Muscle layer of duodenum (tissue), 2 donors: ENCODE measurements at regions not wholly inside any gene's neighbourhood (a gene's known extent, or its start where the extent isn't known, plus 50 kb on each side); places are given as distances from the start of the nearest gene placed in this dataset.
"Not testable (repeated sequence)": the region's sequence is repeated elsewhere in the genome, so short reads cannot be mapped to it uniquely, and the experiment has no call there.

Experiments used
- H3K27ac ChIP-seq: one replicate; pipeline ENCODE4 v1.7.0; 2013; ENCODE audit warnings: mild to moderate bottlenecking, low read length
- H3K27me3 ChIP-seq: one replicate; pipeline ENCODE4 v1.7.0; 2013; ENCODE audit warnings: low read depth, mild to moderate bottlenecking, control low read depth, low read length
- H3K36me3 ChIP-seq, 2 donors: one replicate each; pipeline ENCODE4 v1.7.0; 2013; ENCODE audit warnings: low read length in 2 of 2, control low read depth in 1 of 2, mild to moderate bottlenecking in 1 of 2; ENCODE audit not compliant: insufficient read depth in 2 of 2, control insufficient read depth in 1 of 2
- H3K4me1 ChIP-seq, 2 donors: one replicate each; pipeline ENCODE4 v1.7.0; 2013; ENCODE audit warnings: low read length in 2 of 2, mild to moderate bottlenecking in 2 of 2, control low read depth in 1 of 2, moderate library complexity in 1 of 2; ENCODE audit not compliant: insufficient read depth in 2 of 2, control insufficient read depth in 1 of 2
- H3K4me3 ChIP-seq, 2 donors: one replicate each; pipeline ENCODE4 v1.7.0; 2013; ENCODE audit warnings: low read length in 2 of 2, low read depth in 1 of 2, mild to moderate bottlenecking in 1 of 2
- H3K9me3 ChIP-seq, 2 donors: one replicate each; pipeline ENCODE4 v1.7.0; 2013; ENCODE audit warnings: low read length in 2 of 2, control low read depth in 1 of 2, mild to moderate bottlenecking in 1 of 2; ENCODE audit not compliant: control insufficient read depth in 1 of 2
- donor health status: healthy.

GRCh38 chr6:167474171-167474570 lies 149.3 kb downstream of the TTLL2 start:
- Histone ChIP-seq H3K4me1 (peaks cover 0 to 5% of the 10 kb centered on the region in 2 donors), H3K36me3 (no peaks in the 10 kb centered on the region), H3K27ac (no peak overlapping the region), H3K4me3 (no peak overlapping the region), H3K9me3 (no peaks in the 10 kb centered on the region), H3K27me3 (no peaks in the 10 kb centered on the region)

- Histone ChIP-seq H3K4me3 (no peak overlapping the region), H3K9me3 (no peaks in the 10 kb centered on the region), H3K4me1 (peaks cover 0 to 9% of the 10 kb centered on the region in 2 donors), H3K27me3 (no peaks in the 10 kb centered on the region), H3K36me3 (no peaks in the 10 kb centered on the region), H3K27ac (no peak overlapping the region)
Measured at GRCh38 chr6:167474725-167475124, 149.8 kb downstream of the TTLL2 start.

- no peaks in the 10 kb centered on the region for H3K36me3 ChIP-seq
- no peak overlapping the region for H3K27ac ChIP-seq
- H3K4me3 ChIP-seq = no peak overlapping the region
- peaks cover 0 to 13% of the 10 kb centered on the region in 2 donors for H3K4me1 ChIP-seq
- no peaks in the 10 kb centered on the region for H3K9me3 ChIP-seq
- H3K27me3 ChIP-seq = no peaks in the 10 kb centered on the region
Measured at GRCh38 chr6:167475947-167476346, 151.1 kb downstream of the TTLL2 start.

GRCh38 chr6:167476844-167477595 lies 152.1 kb downstream of the TTLL2 start:
- H3K27me3 ChIP-seq = no peaks in the 10 kb centered on the region
- peaks cover 0 to 13% of the 10 kb centered on the region in 2 donors for H3K4me1 ChIP-seq
- no peak overlapping the region for H3K4me3 ChIP-seq
- no peak overlapping the region for H3K27ac ChIP-seq
- no peaks in the 10 kb centered on the region for H3K9me3 ChIP-seq
- H3K36me3 ChIP-seq = no peaks in the 10 kb centered on the region

GRCh38 chr6:167477688-167478087 lies 152.8 kb downstream of the TTLL2 start:
- Histone ChIP-seq H3K27ac (no peak overlapping the region), H3K9me3 (no peaks in the 10 kb centered on the region)

GRCh38 chr6:167479301-167479700 lies 154.4 kb downstream of the TTLL2 start:
- H3K27ac ChIP-seq = no peak overlapping the region
- no peaks in the 10 kb centered on the region for H3K36me3 ChIP-seq
- H3K4me1 ChIP-seq = peaks cover 0 to 8% of the 10 kb centered on the region in 2 donors
- no peaks in the 10 kb centered on the region for H3K9me3 ChIP-seq
- H3K27me3 ChIP-seq = no peaks in the 10 kb centered on the region
- no peak overlapping the region for H3K4me3 ChIP-seq

More at GRCh38 chr6:167477688-167478087, 152.8 kb downstream of the TTLL2 start:
- H3K4me1 ChIP-seq = peaks cover 0 to 13% of the 10 kb centered on the region in 2 donors
- H3K27me3 ChIP-seq = no peaks in the 10 kb centered on the region
- no peak overlapping the region for H3K4me3 ChIP-seq
- H3K36me3 ChIP-seq = no peaks in the 10 kb centered on the region

GRCh38 chr6:167479901-167480648 lies 155.2 kb downstream of the TTLL2 start:
- Histone ChIP-seq H3K36me3 (no peaks in the 10 kb centered on the region), H3K27ac (no peak overlapping the region), H3K9me3 (no peaks in the 10 kb centered on the region), H3K4me3 (no peak overlapping the region), H3K27me3 (no peaks in the 10 kb centered on the region), H3K4me1 (peaks cover 0 to 8% of the 10 kb centered on the region in 2 donors)

- H3K4me3 ChIP-seq = no peak overlapping the region
- no peaks in the 10 kb centered on the region for H3K27me3 ChIP-seq
- no peaks in the 10 kb centered on the region for H3K9me3 ChIP-seq
- H3K4me1 ChIP-seq = peaks cover 0 to 8% of the 10 kb centered on the region in 2 donors
- H3K27ac ChIP-seq = no peak overlapping the region
- no peaks in the 10 kb centered on the region for H3K36me3 ChIP-seq
Measured at GRCh38 chr6:167481307-167481926, 156.5 kb downstream of the TTLL2 start.

GRCh38 chr6:167482801-167483200 lies 157.9 kb downstream of the TTLL2 start:
- not testable (repeated sequence) for H3K36me3 ChIP-seq, H3K9me3 ChIP-seq, H3K4me3 ChIP-seq, H3K27ac ChIP-seq, H3K4me1 ChIP-seq, H3K27me3 ChIP-seq

GRCh38 chr6:167485186-167485978 lies 160.5 kb downstream of the TTLL2 start:
- no peak overlapping the region for H3K4me3 ChIP-seq
- no peaks in the 10 kb centered on the region for H3K27me3 ChIP-seq
- no peaks in the 10 kb centered on the region for H3K4me1 ChIP-seq
- H3K36me3 ChIP-seq = no peaks in the 10 kb centered on the region
- no peak overlapping the region for H3K27ac ChIP-seq
- no peaks in the 10 kb centered on the region for H3K9me3 ChIP-seq
